Thoracic aorta (tissue), 2 donors: ENCODE measurements at regions not wholly inside any gene's neighbourhood (a gene's known extent, or its start where the extent isn't known, plus 50 kb on each side); places are given as distances from the start of the nearest gene placed in this dataset.

Experiments
- ATAC-seq: fragments of 150-250 bp; one replicate; pipeline ENCODE4 v1.8.0; 2017; ENCODE audit warnings: low read depth; ENCODE audit not compliant: insufficient number of reproducible peaks, low FRiP score
- DNase-seq: peaks from one replicate; pipeline ENCODE4 v3.0.0-alpha.2; 2020; ENCODE audit warnings: low spot score
- H3K27ac ChIP-seq, 2 donors: fragments of 200-600 bp; sonication (generic); 1 replicate in 1 of 2; 2 replicates in 1 of 2; pipeline ENCODE4 v1.5.1; 2016; ENCODE audit warnings: mild to moderate bottlenecking in 2 of 2, moderate library complexity in 2 of 2
- H3K27me3 ChIP-seq: fragments of 200-600 bp; sonication (generic); replicated peaks from 2 replicates; pipeline ENCODE4 v1.6.0; 2016; ENCODE audit warnings: mild to moderate bottlenecking; ENCODE audit not compliant: insufficient read depth
- H3K36me3 ChIP-seq: fragments of 200-600 bp; sonication (generic); one replicate; pipeline ENCODE4 v1.5.1; 2016
- H3K4me1 ChIP-seq, 2 donors: fragments of 200-600 bp; sonication (generic); 1 replicate in 1 of 2; 2 replicates in 1 of 2; pipeline versions ENCODE4 v1.5.1 to v1.6.0; 2016; ENCODE audit warnings: low read depth in 2 of 2, mild to moderate bottlenecking in 1 of 2; ENCODE audit not compliant: control insufficient read depth in 1 of 2
- H3K4me3 ChIP-seq: fragments of 200-600 bp; sonication (generic); 2 replicates; pipeline ENCODE4 v1.5.1; 2016; ENCODE audit warnings: mild to moderate bottlenecking
- H3K9me3 ChIP-seq: fragments of 200-600 bp; sonication (generic); 2 replicates; pipeline ENCODE4 v1.5.1; 2016
- TF ChIP-seq, protein P1 (sequence below): fragments of 200-600 bp; sonication (generic); IDR thresholded peaks from one replicate; pipeline ENCODE4 v1.5.1; 2019; ENCODE audit warnings: antibody characterized with exemption

DNA sequence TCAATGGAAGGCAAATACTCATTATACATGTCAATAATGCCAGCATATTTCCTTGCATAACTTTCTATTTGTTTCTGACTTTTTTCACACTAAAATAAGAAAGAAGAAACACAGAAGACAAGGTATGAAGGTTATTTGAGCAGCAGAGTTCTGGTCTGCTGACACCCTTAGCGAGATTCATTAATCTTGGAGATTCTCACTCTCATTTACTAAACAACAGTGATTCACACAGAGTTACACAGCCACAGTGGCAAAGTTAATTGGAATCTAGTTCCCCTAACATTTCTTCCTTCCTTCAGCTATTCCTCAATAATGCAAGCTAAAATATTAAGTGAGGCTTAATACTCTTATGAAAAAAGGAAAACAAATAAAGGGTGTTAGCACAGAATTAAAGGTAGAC, 1044.0 kb downstream of the IGSF11 start:
- Histone ChIP-seq H3K4me3 (no peak overlapping the region), H3K27me3 (no peaks in the 10 kb centered on the region), H3K9me3 (no peaks in the 10 kb centered on the region), H3K27ac (no peak overlapping the region), H3K4me1 (no peaks in the 10 kb centered on the region), H3K36me3 (no peaks in the 10 kb centered on the region)
- ATAC-seq: no peak
- TF ChIP-seq, protein P1, sequence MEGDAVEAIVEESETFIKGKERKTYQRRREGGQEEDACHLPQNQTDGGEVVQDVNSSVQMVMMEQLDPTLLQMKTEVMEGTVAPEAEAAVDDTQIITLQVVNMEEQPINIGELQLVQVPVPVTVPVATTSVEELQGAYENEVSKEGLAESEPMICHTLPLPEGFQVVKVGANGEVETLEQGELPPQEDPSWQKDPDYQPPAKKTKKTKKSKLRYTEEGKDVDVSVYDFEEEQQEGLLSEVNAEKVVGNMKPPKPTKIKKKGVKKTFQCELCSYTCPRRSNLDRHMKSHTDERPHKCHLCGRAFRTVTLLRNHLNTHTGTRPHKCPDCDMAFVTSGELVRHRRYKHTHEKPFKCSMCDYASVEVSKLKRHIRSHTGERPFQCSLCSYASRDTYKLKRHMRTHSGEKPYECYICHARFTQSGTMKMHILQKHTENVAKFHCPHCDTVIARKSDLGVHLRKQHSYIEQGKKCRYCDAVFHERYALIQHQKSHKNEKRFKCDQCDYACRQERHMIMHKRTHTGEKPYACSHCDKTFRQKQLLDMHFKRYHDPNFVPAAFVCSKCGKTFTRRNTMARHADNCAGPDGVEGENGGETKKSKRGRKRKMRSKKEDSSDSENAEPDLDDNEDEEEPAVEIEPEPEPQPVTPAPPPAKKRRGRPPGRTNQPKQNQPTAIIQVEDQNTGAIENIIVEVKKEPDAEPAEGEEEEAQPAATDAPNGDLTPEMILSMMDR: no peak
- DNase-seq: no peak

GRCh38 chr3:117995842-117996437, 1038.7 kb downstream of the IGSF11 start:
- ATAC-seq: no peak
- Histone ChIP-seq H3K27me3 (no peaks in the 10 kb centered on the region), H3K4me1 (peaks cover 0 to 6% of the 10 kb centered on the region in 2 donors)

GRCh38 chr3:117997201-117998049, 1037.2 kb downstream of the IGSF11 start:
- ATAC-seq (no peak), DNase-seq (peak; percentile 15)
- peaks cover 0 to 6% of the 10 kb centered on the region in 2 donors for H3K4me1 ChIP-seq
- TF ChIP-seq, protein P1: peak; percentile 60
- peak overlapping the region; percentile 77 for H3K4me3 ChIP-seq
- H3K9me3 ChIP-seq: no peaks in the 10 kb centered on the region
- no peaks in the 10 kb centered on the region for H3K36me3 ChIP-seq
- no peaks in the 10 kb centered on the region for H3K27me3 ChIP-seq
- H3K27ac ChIP-seq: no peak overlapping the region

More at GRCh38 chr3:117995842-117996437, 1038.7 kb downstream of the IGSF11 start:
- H3K36me3 ChIP-seq: no peaks in the 10 kb centered on the region
- no peak for DNase-seq
- no peak overlapping the region for H3K27ac ChIP-seq
- no peak overlapping the region for H3K4me3 ChIP-seq
- no peaks in the 10 kb centered on the region for H3K9me3 ChIP-seq
- TF ChIP-seq, protein P1: no peak

- DNase-seq (no peak), ATAC-seq (no peak)
- Histone ChIP-seq H3K4me3 (no peak overlapping the region), H3K9me3 (no peaks in the 10 kb centered on the region), H3K36me3 (no peaks in the 10 kb centered on the region), H3K27me3 (no peaks in the 10 kb centered on the region), H3K4me1 (peaks cover 0 to 6% of the 10 kb centered on the region in 2 donors), H3K27ac (no peak overlapping the region)
- TF ChIP-seq, protein P1: no peak
Observed at GRCh38 chr3:117998071-117998470, 1036.6 kb downstream of the IGSF11 start.

GRCh38 chr3:118000219-118000618, 1034.4 kb downstream of the IGSF11 start:
- TF ChIP-seq, protein P1: no peak
- Histone ChIP-seq H3K9me3 (no peaks in the 10 kb centered on the region), H3K4me1 (peaks cover 0 to 6% of the 10 kb centered on the region in 2 donors), H3K27me3 (no peaks in the 10 kb centered on the region), H3K27ac (no peak overlapping the region), H3K36me3 (no peaks in the 10 kb centered on the region), H3K4me3 (no peak overlapping the region)
- ATAC-seq (no peak), DNase-seq (no peak)
